CD4-positive, alpha-beta T cell (primary cell): ENCODE measurements at regions not wholly inside any gene's neighbourhood (a gene's known extent, or its start where the extent isn't known, plus 50 kb on each side); places are given as distances from the start of the nearest gene placed in this dataset.

Source experiments
- ATAC-seq: fragments of 200-7000 bp; cut with Tn5 transposase; one replicate; pipeline ENCODE4 v1.10.0; 2022; ENCODE audit warnings: mild to moderate bottlenecking; ENCODE audit not compliant: poor library complexity
- CTCF ChIA-PET: fragments of 350-600 bp; sonication (Branson Sonifier 250); formaldehyde crosslinking; loops from one replicate; lab custom pipeline; 2021; ENCODE audit warnings: antibody characterized with exemption, inconsistent platforms; lab: Charles Lee
- POLR2A ChIA-PET: fragments of 350-600 bp; sonication (Branson Sonifier 250); formaldehyde crosslinking; loops from one replicate; lab custom pipeline; 2021; ENCODE audit warnings: antibody characterized with exemption, inconsistent platforms; lab: Charles Lee
- DNase-seq, 14 experiments: peaks; one replicate each; pipeline ENCODE4 v3.0.0-alpha.2; 2013 to 2020; ENCODE audit warnings: mixed read lengths in 2 of 14
- H3K27ac ChIP-seq, 2 donors: one replicate each; pipeline versions ENCODE4 v1.5.1 to v1.7.0; 2013; ENCODE audit warnings: low read length in 2 of 2, low read depth in 1 of 2, mild to moderate bottlenecking in 1 of 2
- H3K27me3 ChIP-seq, 2 experiments: 1 replicate in 1 of 2; 2 replicates in 1 of 2; pipeline versions ENCODE4 v1.6.1 to v1.7.0; 2013; ENCODE audit warnings: low read length in 2 of 2, control low read depth in 1 of 2, mild to moderate bottlenecking in 1 of 2, moderate library complexity in 1 of 2; ENCODE audit not compliant: insufficient read depth in 2 of 2, control insufficient read depth in 1 of 2
- H3K36me3 ChIP-seq: one replicate; pipeline ENCODE4 v1.6.1; 2013; ENCODE audit warnings: low read length, control low read depth; ENCODE audit not compliant: insufficient read depth
- H3K4me1 ChIP-seq: one replicate; pipeline ENCODE4 v1.6.1; 2013; ENCODE audit warnings: low read length, control low read depth; ENCODE audit not compliant: insufficient read depth
- H3K4me3 ChIP-seq: one replicate; pipeline ENCODE4 v1.5.1; 2013; ENCODE audit warnings: mild to moderate bottlenecking, low read length, moderate library complexity
- H3K9me3 ChIP-seq, 2 experiments: 1 replicate in 1 of 2; 2 replicates in 1 of 2; pipeline versions ENCODE4 v1.6.1 to v1.7.0; 2013; ENCODE audit warnings: low read length in 2 of 2, mild to moderate bottlenecking in 2 of 2, control low read depth in 1 of 2, moderate library complexity in 1 of 2; ENCODE audit not compliant: control insufficient read depth in 1 of 2, insufficient read depth in 1 of 2
- H3K27ac Mint-ChIP-seq: one replicate; pipeline ENCODE4 v1.8.0; 2020; ENCODE audit warnings: mixed read lengths
- H3K27me3 Mint-ChIP-seq: one replicate; pipeline ENCODE4 v1.8.0; 2021; ENCODE audit warnings: mixed read lengths
- H3K36me3 Mint-ChIP-seq: one replicate; pipeline ENCODE4 v1.8.0; 2021; ENCODE audit warnings: low read depth, mixed read lengths
- H3K4me1 Mint-ChIP-seq: one replicate; pipeline ENCODE4 v1.8.0; 2021; ENCODE audit warnings: low read depth, mixed read lengths
- H3K4me3 Mint-ChIP-seq: one replicate; pipeline ENCODE4 v1.8.0; 2020; ENCODE audit warnings: mild to moderate bottlenecking, mixed read lengths
- H3K9me3 Mint-ChIP-seq: one replicate; pipeline ENCODE4 v1.8.0; 2020; ENCODE audit warnings: mixed read lengths
- CTCF ChIP-seq: fragments of 200-600 bp; IDR thresholded peaks from one replicate; pipeline ENCODE4 v1.8.0; 2022; ENCODE audit warnings: antibody characterized with exemption, mild to moderate bottlenecking
- intact Hi-C, 2 experiments: fragments of 100-400 bp; cut with DNase I in 1 of 2; cut with micrococcal nuclease in 1 of 2; formaldehyde crosslinking; loops; one replicate each; pipeline versions ENCODE4 v1.15.1 to v1.9.0; 2023 to 2025; cut with DNase I, micrococcal nuclease

- CTCF ChIA-PET = no interaction called here
- Mint-ChIP-seq H3K9me3 (no peaks in the 10 kb centered on the region), H3K4me1 (no peaks in the 10 kb centered on the region), H3K27me3 (no peaks in the 10 kb centered on the region), H3K4me3 (no peak overlapping the region), H3K27ac (no peak overlapping the region), H3K36me3 (no peaks in the 10 kb centered on the region)
- DNase-seq (no peak), ATAC-seq (no peak)
- no peaks in the 10 kb centered on the region for H3K36me3 ChIP-seq
- intact Hi-C loops = no loop called here
- H3K9me3 ChIP-seq = no peaks in the 10 kb centered on the region
- no peak overlapping the region for H3K27ac ChIP-seq
- no peaks in the 10 kb centered on the region for H3K27me3 ChIP-seq
- POLR2A ChIA-PET = no interaction called here
- H3K4me1 ChIP-seq = no peaks in the 10 kb centered on the region
- H3K4me3 ChIP-seq = no peak overlapping the region
- TF ChIP-seq CTCF = no peak
Measured at GRCh38 chr3:115336836-115337235, 189.7 kb upstream of the ZBTB20 start.

GRCh38 chr3:115340586-115340985, 193.5 kb upstream of the ZBTB20 start:
- Histone ChIP-seq H3K27ac (no peak overlapping the region), H3K36me3 (no peaks in the 10 kb centered on the region), H3K4me1 (no peaks in the 10 kb centered on the region), H3K9me3 (no peaks in the 10 kb centered on the region), H3K4me3 (no peak overlapping the region), H3K27me3 (no peaks in the 10 kb centered on the region)
- intact Hi-C loops = no loop called here
- ChIA-PET CTCF (no interaction called here), POLR2A (no interaction called here)
- TF ChIP-seq CTCF = no peak
- no peaks in the 10 kb centered on the region for H3K27me3 Mint-ChIP-seq
- no peak overlapping the region for H3K4me3 Mint-ChIP-seq
- ATAC-seq (no peak), DNase-seq (no peak)
- H3K9me3 Mint-ChIP-seq = no peaks in the 10 kb centered on the region
- no peaks in the 10 kb centered on the region for H3K4me1 Mint-ChIP-seq
- H3K27ac Mint-ChIP-seq = no peak overlapping the region
- no peaks in the 10 kb centered on the region for H3K36me3 Mint-ChIP-seq

- H3K27ac Mint-ChIP-seq = no peak overlapping the region
- no peaks in the 10 kb centered on the region for H3K36me3 Mint-ChIP-seq
- ChIA-PET CTCF (no interaction called here), POLR2A (no interaction called here)
- no peak overlapping the region for H3K4me3 ChIP-seq
- DNase-seq (no peak), ATAC-seq (no peak)
- H3K4me1 ChIP-seq = no peaks in the 10 kb centered on the region
- no peak for TF ChIP-seq CTCF
- no peak overlapping the region for H3K4me3 Mint-ChIP-seq
- no peaks in the 10 kb centered on the region for H3K36me3 ChIP-seq
- no peak overlapping the region for H3K27ac ChIP-seq
- H3K4me1 Mint-ChIP-seq = no peaks in the 10 kb centered on the region
- no peaks in the 10 kb centered on the region for H3K27me3 ChIP-seq
- intact Hi-C loops = no loop called here
- no peaks in the 10 kb centered on the region for H3K9me3 ChIP-seq
- H3K27me3 Mint-ChIP-seq = no peaks in the 10 kb centered on the region
- no peaks in the 10 kb centered on the region for H3K9me3 Mint-ChIP-seq
Measured at GRCh38 chr3:115341208-115341607, 194.1 kb upstream of the ZBTB20 start.
